Ammon's horn (tissue), 1 donor: ENCODE measurements at regions not wholly inside any gene's neighbourhood (a gene's known extent, or its start where the extent isn't known, plus 50 kb on each side); places are given as distances from the start of the nearest gene placed in this dataset.
A peak's percentile ranks its signal among the peaks of the same experiment; 100 is the strongest.
"Not testable (repeated sequence)": the region's sequence is repeated elsewhere in the genome, so short reads cannot be mapped to it uniquely, and the experiment has no call there.

Experiments
- DNase-seq: peaks from one replicate; pipeline ENCODE4 v3.0.0-alpha.2; 2016; ENCODE audit warnings: low spot score

DNA sequence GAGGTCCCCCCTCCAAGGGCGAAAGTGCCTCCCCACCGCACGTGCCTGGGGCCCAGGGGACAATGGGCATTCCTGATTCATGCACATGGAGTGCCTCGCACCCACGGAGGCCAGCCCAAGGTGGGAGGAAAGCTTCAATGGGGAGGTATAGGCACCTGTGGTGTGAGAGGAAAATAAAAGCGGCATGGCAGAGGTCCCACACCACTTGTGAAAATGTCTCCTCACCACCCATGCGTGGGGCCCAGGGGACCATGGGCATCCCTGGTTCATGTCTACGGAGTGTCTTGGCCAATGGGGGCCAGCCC, 384.7 kb downstream of the ALG10 start:
- peak; percentile 0 for DNase-seq

DNA sequence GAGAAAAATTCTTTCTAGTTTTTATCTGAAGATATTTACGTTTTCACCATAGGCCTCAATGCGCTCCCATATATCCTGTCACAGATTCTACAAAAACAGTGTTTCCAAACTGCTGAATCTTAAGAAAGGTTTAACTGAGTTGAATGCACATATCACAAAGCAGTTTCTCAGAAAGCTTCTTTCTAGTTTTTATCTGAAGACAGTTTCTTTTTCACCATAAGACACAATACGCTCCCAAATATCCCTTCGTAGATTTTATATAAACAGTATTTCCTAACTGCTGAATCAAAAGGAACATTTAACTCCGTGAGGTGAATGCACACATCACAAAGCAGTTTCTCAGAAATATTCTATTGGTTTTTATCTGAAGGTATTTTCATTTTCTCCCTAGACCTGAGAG, 385.5 kb downstream of the ALG10 start:
- no peak for DNase-seq

GRCh38 chr12:34431509-34431908, 409.2 kb downstream of the ALG10 start:
- not testable (repeated sequence) for DNase-seq
